ENCODE measurements at regions not wholly inside any gene's neighbourhood (a gene's known extent, or its start where the extent isn't known, plus 50 kb on each side); places are given as distances from the start of the nearest gene placed in this dataset.

DNA sequence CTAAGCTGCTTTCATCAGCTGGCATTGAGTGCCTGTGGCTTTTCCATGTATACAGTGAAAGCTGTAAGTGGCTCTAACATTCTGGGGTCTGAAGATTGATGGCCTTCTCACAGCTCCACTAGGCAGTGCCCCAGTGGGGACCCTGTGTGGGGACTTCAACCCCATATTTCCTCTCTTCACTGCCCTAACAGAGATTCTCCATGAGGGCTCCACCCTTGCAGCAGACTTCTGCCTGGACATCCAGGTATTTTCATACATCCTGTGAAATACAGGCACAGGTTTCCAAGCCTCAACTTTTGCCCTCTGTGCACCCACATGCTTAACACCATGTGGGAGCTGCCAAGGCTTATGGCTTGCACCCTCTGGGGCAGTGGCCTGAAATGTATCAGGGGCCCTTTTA lies 188.2 kb upstream of the SYT4 start:
- TF ChIP-seq, protein P1, sequence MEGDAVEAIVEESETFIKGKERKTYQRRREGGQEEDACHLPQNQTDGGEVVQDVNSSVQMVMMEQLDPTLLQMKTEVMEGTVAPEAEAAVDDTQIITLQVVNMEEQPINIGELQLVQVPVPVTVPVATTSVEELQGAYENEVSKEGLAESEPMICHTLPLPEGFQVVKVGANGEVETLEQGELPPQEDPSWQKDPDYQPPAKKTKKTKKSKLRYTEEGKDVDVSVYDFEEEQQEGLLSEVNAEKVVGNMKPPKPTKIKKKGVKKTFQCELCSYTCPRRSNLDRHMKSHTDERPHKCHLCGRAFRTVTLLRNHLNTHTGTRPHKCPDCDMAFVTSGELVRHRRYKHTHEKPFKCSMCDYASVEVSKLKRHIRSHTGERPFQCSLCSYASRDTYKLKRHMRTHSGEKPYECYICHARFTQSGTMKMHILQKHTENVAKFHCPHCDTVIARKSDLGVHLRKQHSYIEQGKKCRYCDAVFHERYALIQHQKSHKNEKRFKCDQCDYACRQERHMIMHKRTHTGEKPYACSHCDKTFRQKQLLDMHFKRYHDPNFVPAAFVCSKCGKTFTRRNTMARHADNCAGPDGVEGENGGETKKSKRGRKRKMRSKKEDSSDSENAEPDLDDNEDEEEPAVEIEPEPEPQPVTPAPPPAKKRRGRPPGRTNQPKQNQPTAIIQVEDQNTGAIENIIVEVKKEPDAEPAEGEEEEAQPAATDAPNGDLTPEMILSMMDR (IDR thresholded peaks at IDR 0.05), result no peak
- TF ChIP-seq POLR2A (IDR thresholded peaks at IDR 0.05), result no peak
